ENCODE measurements at regions not wholly inside any gene's neighbourhood (a gene's known extent, or its start where the extent isn't known, plus 50 kb on each side); places are given as distances from the start of the nearest gene placed in this dataset.

DNA sequence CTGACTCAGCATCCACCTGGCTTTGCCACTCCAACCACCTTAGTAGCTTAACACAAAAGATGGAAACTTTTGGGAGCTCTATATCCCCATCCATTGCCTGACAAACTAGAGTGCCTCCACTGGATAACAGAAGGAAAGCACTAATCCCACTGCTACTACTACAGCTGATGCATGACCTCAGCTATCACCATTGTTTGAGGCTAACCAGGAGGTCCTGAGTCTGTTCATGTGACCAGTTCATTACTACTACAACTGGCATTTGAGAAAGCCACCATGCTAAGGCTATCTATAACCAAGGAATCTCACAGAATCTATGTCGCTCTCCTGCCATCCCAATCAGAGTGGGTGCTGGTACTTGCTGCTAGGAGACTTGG, 604.3 kb upstream of the CA10 start:
- TF ChIP-seq, protein P1, sequence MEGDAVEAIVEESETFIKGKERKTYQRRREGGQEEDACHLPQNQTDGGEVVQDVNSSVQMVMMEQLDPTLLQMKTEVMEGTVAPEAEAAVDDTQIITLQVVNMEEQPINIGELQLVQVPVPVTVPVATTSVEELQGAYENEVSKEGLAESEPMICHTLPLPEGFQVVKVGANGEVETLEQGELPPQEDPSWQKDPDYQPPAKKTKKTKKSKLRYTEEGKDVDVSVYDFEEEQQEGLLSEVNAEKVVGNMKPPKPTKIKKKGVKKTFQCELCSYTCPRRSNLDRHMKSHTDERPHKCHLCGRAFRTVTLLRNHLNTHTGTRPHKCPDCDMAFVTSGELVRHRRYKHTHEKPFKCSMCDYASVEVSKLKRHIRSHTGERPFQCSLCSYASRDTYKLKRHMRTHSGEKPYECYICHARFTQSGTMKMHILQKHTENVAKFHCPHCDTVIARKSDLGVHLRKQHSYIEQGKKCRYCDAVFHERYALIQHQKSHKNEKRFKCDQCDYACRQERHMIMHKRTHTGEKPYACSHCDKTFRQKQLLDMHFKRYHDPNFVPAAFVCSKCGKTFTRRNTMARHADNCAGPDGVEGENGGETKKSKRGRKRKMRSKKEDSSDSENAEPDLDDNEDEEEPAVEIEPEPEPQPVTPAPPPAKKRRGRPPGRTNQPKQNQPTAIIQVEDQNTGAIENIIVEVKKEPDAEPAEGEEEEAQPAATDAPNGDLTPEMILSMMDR (IDR thresholded peaks at IDR 0.05): no peak
- TF ChIP-seq POLR2A (IDR thresholded peaks at IDR 0.05): no peak

Measured in vagina (tissue), 2 donors.